Caki2 (cell line): ENCODE measurements at regions not wholly inside any gene's neighbourhood (a gene's known extent, or its start where the extent isn't known, plus 50 kb on each side); places are given as distances from the start of the nearest gene placed in this dataset.

Source experiments
- DNase-seq: peaks from one replicate; pipeline ENCODE4 v3.0.0-alpha.2; 2015; ENCODE audit warnings: low read depth
- in situ Hi-C: cut with HindIII; loops from 2 replicates; pipeline ENCODE4 v1.10.0; 2016; ENCODE audit warnings: low sequenced_read_pairs, low pct_unique_long_range_greater_than_20kb, mixed read lengths

DNA sequence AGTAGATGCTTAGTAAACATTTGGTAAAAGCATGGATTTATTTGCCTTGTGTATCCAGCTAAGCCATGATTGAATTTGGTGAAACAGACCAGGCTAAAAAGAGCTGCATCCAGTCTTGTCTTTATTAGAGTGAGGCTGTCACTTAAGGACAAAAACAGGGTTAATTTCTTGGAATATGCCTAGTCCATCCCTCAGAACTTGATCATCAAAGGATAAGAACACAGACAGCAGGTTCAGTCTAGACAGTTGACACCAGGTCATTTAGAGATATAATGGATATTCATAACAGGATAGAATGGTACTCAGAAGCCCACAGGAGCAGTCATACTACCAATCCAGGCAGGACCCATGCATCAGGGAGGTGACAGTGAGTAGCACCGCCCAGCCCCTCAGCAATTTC, 434.9 kb upstream of the ST6GAL2 start:
- DNase-seq: no peak

DNA sequence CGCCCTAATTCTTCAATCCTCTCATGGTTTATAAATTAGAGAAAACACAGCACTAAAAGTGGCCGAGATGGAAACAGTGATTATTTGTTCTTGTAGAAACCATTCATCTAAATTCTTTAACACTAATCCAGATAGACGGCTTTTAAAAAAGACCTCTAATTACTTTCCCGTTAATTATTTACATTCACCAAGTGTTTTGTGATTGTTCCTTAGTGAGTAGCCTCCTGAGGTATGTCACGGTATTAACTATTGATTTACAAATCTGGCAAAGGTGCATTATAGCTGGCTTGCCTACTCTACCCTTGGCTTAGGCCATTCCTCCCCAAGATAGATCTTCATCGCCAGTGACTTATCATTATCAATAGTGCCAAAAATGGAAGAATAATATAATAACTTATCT, 436.4 kb upstream of the ST6GAL2 start:
- no peak for DNase-seq
- in situ Hi-C loops: no loop called here

More for the DNA sequence above, 434.9 kb upstream of the ST6GAL2 start:
- in situ Hi-C loops: no loop called here

GRCh38 chr2:107323946-107324565, 438.1 kb upstream of the ST6GAL2 start:
- DNase-seq: no peak
- in situ Hi-C loops: no loop called here

- in situ Hi-C loops: no loop called here
- DNase-seq: no peak
Measured at GRCh38 chr2:107325981-107326786, 440.2 kb upstream of the ST6GAL2 start.

DNA sequence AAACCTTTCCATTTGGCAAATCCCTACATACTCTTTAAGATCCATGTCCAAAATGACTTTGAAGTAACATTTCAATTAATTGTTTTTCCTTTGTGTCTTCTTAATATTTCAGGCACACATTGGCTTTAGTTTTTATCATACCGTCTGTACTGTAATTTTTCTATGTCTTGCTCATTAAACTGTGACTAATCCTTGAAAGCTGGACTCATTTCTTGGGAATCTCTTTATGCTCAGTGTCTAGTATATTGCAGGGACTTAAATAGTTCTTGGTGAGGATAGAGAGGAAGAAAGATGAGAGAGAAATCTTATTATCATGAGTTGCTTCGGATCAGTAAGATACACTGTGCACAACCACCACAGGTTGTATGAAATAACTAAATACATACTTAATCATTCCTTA, 448.3 kb upstream of the ST6GAL2 start:
- in situ Hi-C loops: no loop called here
- no peak for DNase-seq

GRCh38 chr2:107336526-107336925, 450.6 kb upstream of the ST6GAL2 start:
- DNase-seq: no peak
- in situ Hi-C loops: no loop called here

DNA sequence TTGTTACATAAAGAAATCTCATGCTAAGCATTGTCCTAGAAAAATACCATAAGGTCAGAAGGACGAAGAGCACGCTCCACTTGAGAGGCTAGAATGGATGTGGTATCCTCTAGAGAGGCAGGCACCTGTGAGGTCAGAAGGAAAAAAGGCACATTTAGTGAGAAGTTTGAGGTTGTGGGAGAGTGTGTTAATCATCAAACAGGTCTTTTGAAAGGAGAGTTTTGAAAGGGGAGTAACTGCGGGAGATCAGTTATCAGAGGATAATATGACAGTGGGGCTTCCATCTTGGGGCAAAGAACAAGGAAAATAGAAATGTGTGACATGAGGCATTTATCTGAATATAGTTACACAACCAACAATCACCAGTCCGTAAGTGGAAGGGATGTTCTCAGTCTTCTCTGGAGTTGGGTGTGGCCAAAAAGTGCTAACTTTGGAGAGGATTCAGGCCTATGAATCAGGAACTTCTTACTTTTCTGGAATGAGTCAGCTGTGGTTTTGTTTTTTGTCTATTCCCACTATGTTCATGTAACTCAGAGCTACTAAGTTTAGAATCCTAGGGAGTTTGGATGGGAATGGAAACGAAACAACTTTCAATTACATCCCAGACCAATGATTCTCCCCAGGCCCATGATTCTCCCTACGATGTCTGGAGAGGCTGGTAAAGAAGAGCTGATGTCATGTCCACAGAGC, 451.4 kb upstream of the ST6GAL2 start:
- in situ Hi-C loops: no loop called here
- no peak for DNase-seq

DNA sequence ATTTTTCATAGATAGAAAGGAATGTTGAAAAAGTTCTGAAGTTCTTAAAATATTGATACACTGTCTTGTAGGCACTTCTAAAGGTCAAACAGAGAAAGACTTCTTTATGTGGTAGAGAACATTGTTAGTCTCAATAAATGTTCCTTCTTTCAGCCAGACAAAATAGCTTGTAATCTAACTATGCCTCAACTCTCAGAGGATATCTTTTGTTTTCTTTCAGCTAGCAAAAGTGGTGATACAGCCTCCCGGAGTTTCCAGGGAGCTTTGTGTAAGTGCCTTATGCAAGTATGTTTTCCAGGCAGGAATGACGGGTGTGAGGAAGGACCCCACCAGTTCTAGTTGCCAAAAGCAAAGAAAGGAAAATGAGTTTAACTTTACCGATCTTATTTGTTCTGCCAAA, 452.1 kb upstream of the ST6GAL2 start:
- in situ Hi-C loops: no loop called here
- no peak for DNase-seq

GRCh38 chr2:107338571-107338970, 452.6 kb upstream of the ST6GAL2 start:
- in situ Hi-C loops: no loop called here
- DNase-seq: no peak

DNA sequence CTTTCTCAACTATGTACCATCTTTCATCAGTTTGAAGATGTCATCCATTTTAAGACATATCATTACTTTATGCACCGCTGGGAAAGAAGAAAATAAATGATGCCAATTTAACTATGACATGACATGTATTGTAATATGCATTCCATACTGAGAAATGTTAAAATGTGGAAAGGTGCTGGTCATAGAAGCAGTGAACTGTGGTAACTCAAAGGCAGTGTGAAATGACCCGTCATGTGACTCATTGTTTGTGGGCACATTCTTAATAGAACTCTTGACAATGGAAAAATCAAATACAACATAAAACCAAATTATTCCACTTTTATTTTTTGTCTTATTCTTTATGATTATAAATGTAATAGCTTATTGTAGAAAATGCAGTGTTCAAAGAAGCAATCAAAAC, 455.0 kb upstream of the ST6GAL2 start:
- in situ Hi-C loops: no loop called here
- no peak for DNase-seq

- in situ Hi-C loops: no loop called here
- DNase-seq: no peak
Measured at GRCh38 chr2:107349329-107349728, 463.4 kb upstream of the ST6GAL2 start.

GRCh38 chr2:107354175-107354574, 468.2 kb upstream of the ST6GAL2 start:
- in situ Hi-C loops: no loop called here
- DNase-seq: no peak

- DNase-seq: peak; percentile 36
- in situ Hi-C loops: no loop called here
Measured at GRCh38 chr2:107358362-107358761, 468.3 kb upstream of the RGPD4 start.

DNA sequence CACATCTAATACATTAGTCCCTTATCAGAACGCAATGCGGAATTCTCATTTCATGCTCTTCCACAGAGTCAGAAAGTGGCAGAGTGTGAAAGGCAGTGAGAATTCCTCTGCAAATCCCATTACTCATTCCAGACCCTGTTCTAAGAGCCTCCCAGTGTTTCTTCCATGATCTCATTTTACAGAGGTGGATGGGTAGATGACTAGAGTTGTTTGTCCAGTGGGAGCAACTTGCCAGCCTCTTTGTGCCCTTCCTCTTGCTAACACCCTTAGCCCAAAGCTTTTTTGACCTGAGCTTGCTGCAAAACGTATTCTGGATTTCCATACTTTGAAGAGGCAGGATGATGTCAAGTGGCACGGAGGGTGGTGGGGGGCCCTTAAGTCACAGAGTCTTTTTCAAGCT, 467.7 kb upstream of the RGPD4 start:
- DNase-seq: no peak
- in situ Hi-C loops: no loop called here

DNA sequence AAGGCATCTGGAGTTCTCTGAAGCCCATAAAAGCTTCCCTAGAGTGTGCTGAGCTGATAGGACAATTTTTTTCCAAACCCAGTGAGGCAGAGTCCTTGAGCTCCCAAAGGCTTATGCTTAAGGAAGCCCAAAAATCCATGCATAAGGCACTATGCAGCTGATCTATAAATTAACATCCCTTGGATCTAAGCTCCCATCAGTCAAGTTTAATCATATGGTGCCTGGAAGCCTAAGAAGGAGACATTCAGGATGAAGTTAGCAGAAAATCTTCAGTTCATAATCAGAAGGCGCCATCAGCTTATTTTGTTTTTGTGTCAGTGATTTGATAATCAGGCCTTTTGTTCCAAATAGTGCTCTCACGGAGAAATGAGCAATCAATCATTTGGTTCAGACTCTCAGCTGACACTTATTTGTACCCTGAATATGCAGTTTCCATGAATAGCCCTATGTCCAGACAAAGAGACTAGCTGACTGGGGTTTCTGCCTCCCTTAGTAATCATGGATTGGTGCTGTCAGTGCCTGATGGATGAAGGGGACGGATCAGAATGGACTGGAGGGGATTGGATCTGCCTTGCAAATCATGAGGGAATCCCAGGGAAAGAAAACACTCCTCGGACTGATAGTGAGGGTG, 464.8 kb upstream of the RGPD4 start:
- in situ Hi-C loops: no loop called here
- DNase-seq: no peak

DNA sequence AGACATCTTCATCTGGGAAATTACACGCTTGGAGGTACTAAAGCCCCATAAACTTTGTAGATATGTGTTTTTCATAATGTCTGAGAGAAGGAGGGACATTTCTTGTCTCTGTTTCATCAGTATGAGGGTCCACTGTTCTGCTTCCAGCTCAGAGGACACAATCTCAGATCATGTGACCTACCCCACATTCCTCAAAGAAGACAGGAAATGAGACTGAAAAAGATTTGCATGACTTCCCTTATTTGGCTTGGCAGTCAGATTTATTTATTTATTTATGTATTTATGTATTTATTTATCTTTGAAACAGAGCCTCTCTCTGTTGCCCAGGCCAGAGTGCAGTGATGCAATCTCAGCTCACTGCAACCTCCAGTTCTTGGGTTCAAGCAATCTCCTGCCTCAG, 463.7 kb upstream of the RGPD4 start:
- no peak for DNase-seq
- in situ Hi-C loops: no loop called here

DNA sequence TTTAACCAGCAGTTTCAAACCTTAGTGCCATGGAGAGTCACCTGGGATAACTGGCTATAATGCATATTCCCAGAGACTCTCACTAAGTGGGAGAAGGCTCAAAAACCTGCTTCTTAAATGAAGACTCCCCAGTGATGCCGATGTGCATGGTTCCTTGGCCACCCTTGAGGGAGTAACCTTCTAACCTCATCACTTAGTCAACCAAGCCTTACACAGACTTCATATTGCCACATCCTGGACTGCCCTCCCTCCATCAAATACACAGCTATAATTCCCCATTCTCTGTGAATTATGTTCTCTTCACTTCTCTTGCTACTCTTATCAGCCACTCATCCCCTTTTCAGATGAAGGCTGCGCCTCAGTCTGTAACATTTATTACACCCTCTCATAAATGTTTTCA, 462.9 kb upstream of the RGPD4 start:
- in situ Hi-C loops: no loop called here
- DNase-seq: no peak

DNA sequence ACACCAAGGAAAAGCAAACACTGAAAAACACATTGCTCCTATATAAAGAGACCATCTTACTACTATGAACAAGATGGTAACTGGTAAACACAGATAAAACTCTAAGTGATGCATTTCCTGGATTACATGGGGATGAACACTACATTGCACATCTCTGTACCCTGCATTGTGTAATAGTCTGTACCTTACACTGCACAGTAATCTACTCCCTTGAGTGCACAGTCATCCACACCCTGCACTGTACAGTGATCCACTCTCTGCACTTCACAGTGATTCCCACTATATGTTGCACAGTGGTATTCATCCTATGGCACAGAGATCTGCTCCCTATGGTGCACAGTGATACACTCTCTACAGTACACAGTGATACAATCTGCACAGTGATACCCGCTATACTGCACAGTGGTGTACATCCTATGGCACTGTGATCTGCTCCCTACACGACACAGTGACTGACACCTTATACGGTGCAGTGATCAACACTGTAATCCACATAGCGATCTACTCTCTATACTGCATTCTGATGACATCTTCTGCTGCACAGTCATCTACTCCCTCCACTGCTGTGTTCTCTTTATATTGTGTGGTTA, 462.2 kb upstream of the RGPD4 start:
- no peak for DNase-seq
- in situ Hi-C loops: no loop called here

- in situ Hi-C loops: no loop called here
- DNase-seq: no peak
Measured at GRCh38 chr2:107374249-107374648, 452.4 kb upstream of the RGPD4 start.
